Testis (tissue), 2 donors: ENCODE measurements at regions not wholly inside any gene's neighbourhood (a gene's known extent, or its start where the extent isn't known, plus 50 kb on each side); places are given as distances from the start of the nearest gene placed in this dataset.

Experiments
- DNase-seq: peaks from one replicate; pipeline ENCODE4 v3.0.0-alpha.2; 2019
- H3K27ac ChIP-seq, 2 donors: fragments of 200-600 bp; sonication (generic); one replicate each; pipeline ENCODE4 v1.5.1; 2019
- H3K27me3 ChIP-seq: fragments of 200-600 bp; sonication (generic); one replicate; pipeline ENCODE4 v1.5.1; 2019
- H3K36me3 ChIP-seq: fragments of 200-600 bp; sonication (generic); one replicate; pipeline ENCODE4 v1.5.1; 2017; ENCODE audit warnings: low read depth; ENCODE audit errors: missing control alignments
- H3K4me1 ChIP-seq: fragments of 200-600 bp; sonication (generic); one replicate; pipeline ENCODE4 v1.5.1; 2019
- H3K4me3 ChIP-seq, 2 donors: fragments of 200-600 bp; sonication (generic); one replicate each; pipeline ENCODE4 v1.5.1; 2017 to 2019
- H3K9me3 ChIP-seq: fragments of 200-600 bp; sonication (generic); one replicate; pipeline ENCODE4 v1.5.1; 2017
- CTCF ChIP-seq, 3 experiments: fragments of 450-650 bp in 2 of 3; fragments of 200-600 bp in 1 of 3; sonication (generic) in 1 of 3; IDR thresholded peaks; one replicate each; pipeline ENCODE4 v1.5.1; 2016 to 2019; ENCODE audit warnings: antibody characterized with exemption in 3 of 3, mild to moderate bottlenecking in 2 of 3, moderate library complexity in 1 of 3
- POLR2A ChIP-seq: fragments of 450-650 bp; IDR thresholded peaks from one replicate; pipeline ENCODE4 v1.6.1; 2017; ENCODE audit warnings: antibody characterized with exemption, mild to moderate bottlenecking, moderate library complexity
- WGBS, 2 donors: methylation state at CpG; one replicate each; pipeline ENCODE4 v1.1.5; 2018; 5-methylcytosine and 5-hydroxymethylcytosine counted together
- intact Hi-C: fragments of 100-400 bp; cut with DNase I; formaldehyde crosslinking; loops from one replicate; pipeline ENCODE4 v1.15.1; 2023; ENCODE audit warnings: low total_unique reads

GRCh38 chr22:48729499-48730171 lies 1098.0 kb downstream of the BRD1 start:
- no peak for DNase-seq
- Histone ChIP-seq H3K27me3 (no peaks in the 10 kb centered on the region), H3K4me1 (no peaks in the 10 kb centered on the region), H3K9me3 (no peaks in the 10 kb centered on the region), H3K36me3 (no peaks in the 10 kb centered on the region), H3K4me3 (no peak overlapping the region), H3K27ac (no peak overlapping the region)
- intact Hi-C loops, result no loop called here
- TF ChIP-seq CTCF (IDR thresholded peaks at IDR 0.05), result no peak
- 89 to 100% methylated on average over 9 of the region's 9 CpGs for whole genome bisulfite sequencing, 2 donors

GRCh38 chr22:48727454-48728058 lies 1100.1 kb downstream of the BRD1 start:
- Histone ChIP-seq H3K36me3 (no peaks in the 10 kb centered on the region), H3K4me1 (no peaks in the 10 kb centered on the region), H3K4me3 (no peak overlapping the region), H3K27me3 (no peaks in the 10 kb centered on the region), H3K27ac (no peak overlapping the region), H3K9me3 (no peaks in the 10 kb centered on the region)
- DNase-seq, result no peak
- 91 to 94% methylated on average over 3 of the region's 3 CpGs for WGBS, 2 donors
- TF ChIP-seq POLR2A (no peak), CTCF (IDR thresholded peaks at IDR 0.05) (no peak)
- intact Hi-C loops, result no loop called here

GRCh38 chr22:48724899-48725298 lies 1102.8 kb downstream of the BRD1 start:
- DNase-seq, result no peak
- no peak overlapping the region for H3K27ac ChIP-seq
- 84 to 85% methylated on average over 12 of the region's 12 CpGs for WGBS, 2 donors
- no peaks in the 10 kb centered on the region for H3K9me3 ChIP-seq
- no peaks in the 10 kb centered on the region for H3K4me1 ChIP-seq
- intact Hi-C loops, result no loop called here
- no peaks in the 10 kb centered on the region for H3K27me3 ChIP-seq
- H3K36me3 ChIP-seq, result no peaks in the 10 kb centered on the region
- no peak overlapping the region for H3K4me3 ChIP-seq
- TF ChIP-seq POLR2A (no peak), CTCF (IDR thresholded peaks at IDR 0.05) (no peak)

- Histone ChIP-seq H3K27ac (no peak overlapping the region), H3K27me3 (no peaks in the 10 kb centered on the region), H3K36me3 (no peaks in the 10 kb centered on the region), H3K4me1 (no peaks in the 10 kb centered on the region), H3K9me3 (no peaks in the 10 kb centered on the region), H3K4me3 (no peak overlapping the region)
- intact Hi-C loops, result no loop called here
- 87% methylated on average over 10 of the region's 10 CpGs for WGBS, 2 donors
- TF ChIP-seq CTCF (IDR thresholded peaks at IDR 0.05), result no peak
- TF ChIP-seq POLR2A, result no peak
- no peak for DNase-seq
Observed at GRCh38 chr22:48722661-48723060, 1105.0 kb downstream of the BRD1 start.

- Histone ChIP-seq H3K9me3 (no peaks in the 10 kb centered on the region), H3K36me3 (no peaks in the 10 kb centered on the region), H3K27me3 (no peaks in the 10 kb centered on the region), H3K4me1 (no peaks in the 10 kb centered on the region), H3K4me3 (no peak overlapping the region), H3K27ac (no peak overlapping the region)
- TF ChIP-seq POLR2A (no peak), CTCF (IDR thresholded peaks at IDR 0.05) (no peak)
- 90 to 96% methylated on average over 3 of the region's 3 CpGs for WGBS, 2 donors
- no peak for DNase-seq
- intact Hi-C loops, result no loop called here
Observed at GRCh38 chr22:48721395-48721669, 1106.3 kb downstream of the BRD1 start.
